NT2/D1 (cell line): ENCODE measurements at regions not wholly inside any gene's neighbourhood (a gene's known extent, or its start where the extent isn't known, plus 50 kb on each side); places are given as distances from the start of the nearest gene placed in this dataset.
"Not testable (repeated sequence)": the region's sequence is repeated elsewhere in the genome, so short reads cannot be mapped to it uniquely, and the experiment has no call there.

Experiments
- DNase-seq: peaks from one replicate; pipeline ENCODE4 v3.0.0-alpha.2; 2011; ENCODE audit warnings: low read depth, low spot score
- H3K27me3 ChIP-seq: 2 replicates; pipeline ENCODE4 v1.6.0; 2011; ENCODE audit warnings: mild to moderate bottlenecking; ENCODE audit not compliant: insufficient read length, insufficient read depth
- H3K36me3 ChIP-seq: 2 replicates; pipeline ENCODE4 v1.6.1; 2011; ENCODE audit warnings: mild to moderate bottlenecking, low read length, mixed read lengths; ENCODE audit not compliant: insufficient read depth, insufficient read length
- H3K4me1 ChIP-seq: 2 replicates; pipeline ENCODE4 v1.5.1; 2011; ENCODE audit not compliant: insufficient read depth, insufficient read length
- H3K4me3 ChIP-seq: 2 replicates; pipeline ENCODE4 v1.5.1; 2011; ENCODE audit warnings: low read depth; ENCODE audit not compliant: insufficient read length
- H3K9ac ChIP-seq: 2 replicates; pipeline ENCODE4 v1.6.0; 2011; ENCODE audit warnings: low read depth; ENCODE audit not compliant: insufficient read length
- H3K9me3 ChIP-seq: 2 replicates; pipeline ENCODE4 v1.5.1; 2011; ENCODE audit warnings: mild to moderate bottlenecking, low read length; ENCODE audit not compliant: insufficient read depth
- SUZ12 ChIP-seq: IDR thresholded peaks from 2 replicates; pipeline ENCODE4 v1.6.1; 2011; ENCODE audit not compliant: insufficient read length, insufficient read depth; ENCODE audit errors: extremely low read depth
- YY1 ChIP-seq: IDR thresholded peaks from 2 replicates; pipeline ENCODE4 v1.6.1; 2011; ENCODE audit not compliant: insufficient read length, insufficient read depth
- ZNF274 ChIP-seq: IDR thresholded peaks from 2 replicates; pipeline ENCODE4 v1.6.1; 2011; ENCODE audit warnings: mild to moderate bottlenecking, low read depth, low read length

- Histone ChIP-seq H3K4me3 (no peak overlapping the region), H3K9ac (no peak overlapping the region), H3K36me3 (no peaks in the 10 kb centered on the region), H3K4me1 (peaks cover 3% of the 10 kb centered on the region), H3K9me3 (no peaks in the 10 kb centered on the region), H3K27me3 (no peaks in the 10 kb centered on the region)
- no peak for DNase-seq
- TF ChIP-seq SUZ12, result no peak
- no peak for TF ChIP-seq YY1
- TF ChIP-seq ZNF274, result no peak
These were observed 293.9 kb downstream of the QKI start for GRCh38 chr6:163708466-163708865.

DNA sequence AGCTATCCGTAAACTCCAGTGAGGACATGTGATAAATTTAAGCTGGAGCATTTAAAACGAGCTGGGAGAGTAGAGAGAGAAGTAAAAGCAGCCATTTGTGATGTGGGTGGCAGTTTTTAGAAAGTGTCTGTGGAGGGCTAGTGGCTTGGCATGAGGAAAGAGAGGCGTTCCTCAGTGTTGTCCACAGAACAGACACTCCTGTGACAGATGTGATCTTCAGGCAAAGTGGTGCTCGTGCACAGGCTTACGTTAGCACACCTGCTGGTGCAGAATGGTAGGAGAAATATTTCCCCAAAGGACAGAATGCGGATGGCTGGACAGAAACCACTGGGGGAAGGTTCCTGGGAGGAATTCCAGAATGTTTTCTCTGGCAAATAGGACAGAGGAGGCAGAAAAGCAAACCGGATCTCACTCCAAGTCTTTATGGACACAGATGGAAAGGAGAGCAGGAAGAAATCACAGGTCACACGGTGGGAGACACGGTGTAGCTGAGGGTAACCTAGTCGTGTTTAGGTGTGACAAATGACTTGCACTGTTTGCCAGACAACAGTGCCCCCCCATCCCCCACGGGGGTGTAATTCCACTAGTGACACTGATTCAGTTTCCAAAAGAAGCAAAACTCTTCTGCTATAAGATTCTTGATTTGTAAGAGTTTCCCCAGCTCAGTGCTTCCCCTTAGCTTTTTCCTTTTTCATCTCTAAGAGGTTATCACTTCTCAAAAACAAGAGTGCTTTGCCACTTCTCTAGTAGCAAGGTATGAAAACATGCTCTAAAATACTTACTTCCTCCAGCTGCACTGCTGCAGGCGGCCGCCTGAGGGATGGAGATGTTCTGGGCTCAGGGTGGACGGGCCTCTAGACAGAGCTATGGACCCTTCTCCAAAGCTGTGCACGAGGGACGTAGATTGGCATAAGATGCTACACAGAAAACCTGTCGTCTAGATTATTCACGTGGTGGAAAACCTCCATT, 293.2 kb downstream of the QKI start:
- no peaks in the 10 kb centered on the region for H3K36me3 ChIP-seq
- no peak overlapping the region for H3K9ac ChIP-seq
- H3K9me3 ChIP-seq, result no peaks in the 10 kb centered on the region
- H3K4me3 ChIP-seq, result no peak overlapping the region
- no peaks in the 10 kb centered on the region for H3K27me3 ChIP-seq
- no peak for TF ChIP-seq YY1
- DNase-seq, result no peak
- H3K4me1 ChIP-seq, result peaks cover 3% of the 10 kb centered on the region

DNA sequence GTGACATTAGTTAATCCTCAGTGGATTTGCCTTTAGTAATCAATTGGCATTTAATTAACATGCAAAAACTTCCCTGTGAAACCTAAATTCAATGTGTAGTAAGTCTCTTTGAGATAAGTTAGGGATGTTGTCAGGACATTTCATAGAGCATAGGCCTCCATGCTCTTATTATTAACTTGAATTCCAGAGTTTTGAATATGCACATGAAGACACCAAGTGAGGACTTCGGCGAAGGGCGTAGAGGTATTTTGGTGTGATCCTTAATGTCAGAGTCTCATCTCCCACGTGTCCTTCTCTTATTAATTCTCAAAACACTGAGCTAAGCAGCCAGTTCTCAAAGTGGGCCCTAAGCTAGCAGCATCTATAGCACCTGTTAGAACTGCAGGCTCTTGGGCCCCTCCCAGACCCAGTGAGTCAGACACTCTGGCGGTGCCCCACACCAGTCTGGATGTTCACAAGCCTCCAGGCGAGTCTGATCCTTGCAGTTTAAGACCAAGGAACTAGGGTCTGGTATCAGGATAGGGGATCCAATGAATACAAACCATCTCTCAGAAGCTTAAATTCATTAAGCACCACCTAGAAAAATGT, 292.1 kb downstream of the QKI start:
- DNase-seq, result no peak
- no peaks in the 10 kb centered on the region for H3K27me3 ChIP-seq

GRCh38 chr6:163705923-163706322, 291.4 kb downstream of the QKI start:
- Histone ChIP-seq H3K4me3 (no peak overlapping the region), H3K9me3 (no peaks in the 10 kb centered on the region), H3K4me1 (peaks cover 3% of the 10 kb centered on the region), H3K36me3 (no peaks in the 10 kb centered on the region), H3K9ac (no peak overlapping the region), H3K27me3 (no peaks in the 10 kb centered on the region)
- no peak for TF ChIP-seq SUZ12
- no peak for TF ChIP-seq YY1
- TF ChIP-seq ZNF274, result no peak
- DNase-seq, result no peak

More for the DNA sequence above, 292.1 kb downstream of the QKI start:
- Histone ChIP-seq H3K9ac (no peak overlapping the region), H3K9me3 (no peaks in the 10 kb centered on the region), H3K4me3 (no peak overlapping the region), H3K36me3 (no peaks in the 10 kb centered on the region), H3K4me1 (peaks cover 3% of the 10 kb centered on the region)
- TF ChIP-seq ZNF274 (no peak), SUZ12 (no peak), YY1 (no peak)

DNA sequence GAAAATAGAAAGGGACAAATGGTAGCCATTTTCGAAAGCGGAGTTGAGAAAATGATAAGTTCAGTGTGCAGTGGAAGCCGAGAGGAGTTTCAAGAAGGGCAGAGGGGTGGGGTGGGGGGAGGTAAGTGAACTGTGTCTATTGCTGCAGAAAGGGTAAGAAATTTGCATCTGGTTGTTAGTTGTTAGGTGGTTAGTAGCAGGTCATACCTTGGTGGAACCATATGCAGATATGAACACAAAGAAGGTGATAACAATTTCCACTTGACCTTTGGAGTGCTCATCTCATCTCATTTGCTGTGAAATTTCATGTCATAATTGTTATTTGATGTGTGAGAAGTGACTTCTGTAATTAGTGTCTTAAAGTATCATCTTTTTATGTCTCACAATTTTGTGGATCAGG, 288.2 kb downstream of the QKI start:
- DNase-seq, result no peak
- H3K9ac ChIP-seq, result no peak overlapping the region
- TF ChIP-seq YY1, result no peak
- TF ChIP-seq SUZ12, result no peak
- no peak for TF ChIP-seq ZNF274
- H3K27me3 ChIP-seq, result no peaks in the 10 kb centered on the region
- H3K4me1 ChIP-seq, result peaks cover 3% of the 10 kb centered on the region
- H3K4me3 ChIP-seq, result no peak overlapping the region
- H3K36me3 ChIP-seq, result no peaks in the 10 kb centered on the region
- no peaks in the 10 kb centered on the region for H3K9me3 ChIP-seq

- Histone ChIP-seq H3K36me3 (no peaks in the 10 kb centered on the region), H3K9ac (no peak overlapping the region), H3K9me3 (no peaks in the 10 kb centered on the region), H3K27me3 (no peaks in the 10 kb centered on the region), H3K4me1 (no peaks in the 10 kb centered on the region), H3K4me3 (no peak overlapping the region)
- TF ChIP-seq YY1 (no peak), SUZ12 (no peak), ZNF274 (no peak)
- DNase-seq, result no peak
These were observed 287.2 kb downstream of the QKI start for GRCh38 chr6:163701762-163702161.

DNA sequence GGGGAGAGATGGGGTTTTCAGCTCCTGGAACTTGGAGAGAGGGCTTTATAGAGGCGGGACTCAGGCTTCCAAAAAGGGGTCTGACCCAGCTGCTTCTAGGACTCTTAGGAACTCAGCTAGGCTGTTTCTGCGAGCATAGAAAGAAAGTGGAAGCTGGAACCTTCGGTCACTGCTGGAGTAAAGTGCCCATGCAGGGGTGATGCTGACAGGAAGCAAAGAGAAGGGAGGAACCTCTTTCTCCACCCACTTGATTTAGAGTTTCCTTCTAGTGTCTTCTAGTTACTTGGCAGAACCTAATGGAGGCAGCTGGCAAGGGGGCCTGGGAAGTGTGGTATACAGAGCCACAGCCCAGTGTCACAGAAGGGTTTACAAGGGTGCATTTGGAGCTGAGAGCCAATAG, 283.6 kb downstream of the QKI start:
- Histone ChIP-seq H3K4me1 (no peaks in the 10 kb centered on the region), H3K9me3 (no peaks in the 10 kb centered on the region), H3K27me3 (no peaks in the 10 kb centered on the region), H3K9ac (no peak overlapping the region), H3K36me3 (no peaks in the 10 kb centered on the region), H3K4me3 (no peak overlapping the region)
- no peak for DNase-seq
- TF ChIP-seq YY1 (no peak), ZNF274 (no peak), SUZ12 (no peak)

- not testable (repeated sequence) for H3K4me3 ChIP-seq, H3K9me3 ChIP-seq, H3K27me3 ChIP-seq, DNase-seq, H3K9ac ChIP-seq, H3K4me1 ChIP-seq, H3K36me3 ChIP-seq
These were observed 281.8 kb downstream of the QKI start for GRCh38 chr6:163696311-163696710.
